Bronchial epithelial cell (primary cell): ENCODE measurements at regions not wholly inside any gene's neighbourhood (a gene's known extent, or its start where the extent isn't known, plus 50 kb on each side); places are given as distances from the start of the nearest gene placed in this dataset.

ENCODE experiments used
- DNase-seq: peaks from one replicate; pipeline ENCODE4 v3.0.0-alpha.2; 2010; ENCODE audit warnings: low read depth
- FAIRE-seq: peaks from 2 replicates; lab custom pipeline; 2011; peaks lifted over from hg19 to GRCh38; lab: Jason Lieb, UNC
- H3K27me3 ChIP-seq: 2 replicates; pipeline ENCODE4 v1.5.1; 2011; ENCODE audit warnings: low read length; ENCODE audit not compliant: control insufficient read depth, insufficient read depth
- H3K36me3 ChIP-seq: 2 replicates; pipeline ENCODE4 v1.5.1; 2011; ENCODE audit warnings: low read length; ENCODE audit not compliant: control insufficient read depth, insufficient read depth
- H3K4me3 ChIP-seq: 2 replicates; pipeline ENCODE4 v1.5.1; 2011; ENCODE audit warnings: mild to moderate bottlenecking, low read depth, low read length, control low read depth
- TF ChIP-seq, protein P1 (sequence below): IDR thresholded peaks from 2 replicates; pipeline ENCODE4 v1.5.1; 2011; ENCODE audit warnings: mild to moderate bottlenecking, moderate library complexity, low read length, control low read depth, inconsistent platforms; ENCODE audit not compliant: insufficient read depth, severe bottlenecking

GRCh38 chr12:115421796-115422709 is 738.1 kb upstream of the TBX3 start:
- FAIRE-seq (peak; percentile 52), DNase-seq (no peak)
- no peaks in the 10 kb centered on the region for H3K36me3 ChIP-seq
- no peak overlapping the region for H3K4me3 ChIP-seq
- no peaks in the 10 kb centered on the region for H3K27me3 ChIP-seq
- TF ChIP-seq, protein P1, sequence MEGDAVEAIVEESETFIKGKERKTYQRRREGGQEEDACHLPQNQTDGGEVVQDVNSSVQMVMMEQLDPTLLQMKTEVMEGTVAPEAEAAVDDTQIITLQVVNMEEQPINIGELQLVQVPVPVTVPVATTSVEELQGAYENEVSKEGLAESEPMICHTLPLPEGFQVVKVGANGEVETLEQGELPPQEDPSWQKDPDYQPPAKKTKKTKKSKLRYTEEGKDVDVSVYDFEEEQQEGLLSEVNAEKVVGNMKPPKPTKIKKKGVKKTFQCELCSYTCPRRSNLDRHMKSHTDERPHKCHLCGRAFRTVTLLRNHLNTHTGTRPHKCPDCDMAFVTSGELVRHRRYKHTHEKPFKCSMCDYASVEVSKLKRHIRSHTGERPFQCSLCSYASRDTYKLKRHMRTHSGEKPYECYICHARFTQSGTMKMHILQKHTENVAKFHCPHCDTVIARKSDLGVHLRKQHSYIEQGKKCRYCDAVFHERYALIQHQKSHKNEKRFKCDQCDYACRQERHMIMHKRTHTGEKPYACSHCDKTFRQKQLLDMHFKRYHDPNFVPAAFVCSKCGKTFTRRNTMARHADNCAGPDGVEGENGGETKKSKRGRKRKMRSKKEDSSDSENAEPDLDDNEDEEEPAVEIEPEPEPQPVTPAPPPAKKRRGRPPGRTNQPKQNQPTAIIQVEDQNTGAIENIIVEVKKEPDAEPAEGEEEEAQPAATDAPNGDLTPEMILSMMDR = no peak

GRCh38 chr12:115421350-115421749 is 737.4 kb upstream of the TBX3 start:
- Histone ChIP-seq H3K27me3 (no peaks in the 10 kb centered on the region), H3K4me3 (no peak overlapping the region), H3K36me3 (no peaks in the 10 kb centered on the region)
- DNase-seq = no peak
- TF ChIP-seq, protein P1 = no peak
- no peak for FAIRE-seq

DNA sequence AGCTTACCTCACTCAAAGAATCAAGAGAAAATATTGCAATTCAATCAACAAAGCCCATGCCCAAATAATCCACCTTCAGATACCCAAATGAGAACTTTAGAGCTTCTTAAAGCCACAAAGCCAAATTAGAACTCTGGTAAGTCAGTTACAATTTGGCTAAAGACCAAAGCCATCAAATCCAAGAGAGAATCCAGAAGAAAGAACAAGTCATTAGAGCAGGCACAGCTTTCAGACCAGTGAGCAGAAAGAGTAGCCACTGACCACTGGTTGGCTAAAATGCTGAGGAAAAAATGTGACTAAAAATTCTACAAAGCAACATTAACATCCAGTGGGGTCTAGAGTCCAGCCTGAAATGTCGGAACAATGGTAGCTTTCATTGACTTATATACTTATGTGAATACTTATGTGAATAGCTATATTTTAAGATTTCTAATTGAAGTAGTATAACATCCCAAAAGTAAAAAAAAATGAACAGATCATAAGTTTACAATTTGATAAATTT is 735.2 kb upstream of the TBX3 start:
- Histone ChIP-seq H3K36me3 (no peaks in the 10 kb centered on the region), H3K4me3 (no peak overlapping the region), H3K27me3 (no peaks in the 10 kb centered on the region)
- TF ChIP-seq, protein P1 = no peak
- FAIRE-seq (no peak), DNase-seq (no peak)

GRCh38 chr12:115417610-115418009 is 733.6 kb upstream of the TBX3 start:
- Histone ChIP-seq H3K36me3 (no peaks in the 10 kb centered on the region), H3K27me3 (no peaks in the 10 kb centered on the region), H3K4me3 (no peak overlapping the region)
- FAIRE-seq (no peak), DNase-seq (no peak)
- TF ChIP-seq, protein P1 = no peak

DNA sequence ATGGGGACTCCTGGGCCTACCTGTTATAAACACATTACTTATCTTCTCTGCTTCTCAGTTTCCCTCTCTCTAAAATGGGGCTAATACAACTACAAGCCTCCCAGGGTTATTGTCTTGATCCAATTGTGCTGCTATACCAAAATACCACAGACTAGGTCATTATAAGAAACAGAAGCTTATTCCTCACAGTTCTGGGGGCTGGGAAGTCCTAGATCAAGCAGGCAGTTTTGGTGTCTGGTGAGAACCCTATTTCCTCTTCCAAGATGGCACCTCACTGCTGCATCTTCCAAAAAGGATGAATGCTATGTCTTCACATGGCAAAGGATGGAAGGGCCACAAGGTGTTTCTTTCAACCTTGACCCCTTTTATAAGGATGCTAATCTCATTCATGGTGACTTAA is 732.9 kb upstream of the TBX3 start:
- Histone ChIP-seq H3K27me3 (no peaks in the 10 kb centered on the region), H3K4me3 (no peak overlapping the region), H3K36me3 (no peaks in the 10 kb centered on the region)
- FAIRE-seq (no peak), DNase-seq (no peak)
- TF ChIP-seq, protein P1 = no peak
